ENCODE measurements at regions not wholly inside any gene's neighbourhood (a gene's known extent, or its start where the extent isn't known, plus 50 kb on each side); places are given as distances from the start of the nearest gene placed in this dataset.

GRCh38 chr6:146938266-146938665 is 266.0 kb upstream of the STXBP5 start:
- TF ChIP-seq POLR2A (IDR thresholded peaks at IDR 0.05) (no peak), CTCF (IDR thresholded peaks at IDR 0.05 in 8 of 11, conservative IDR thresholded peaks at IDR 0.05 in 3 of 11) (no peak)

Measured in spleen (tissue), 7 donors.